ENCODE measurements at regions not wholly inside any gene's neighbourhood (a gene's known extent, or its start where the extent isn't known, plus 50 kb on each side); places are given as distances from the start of the nearest gene placed in this dataset.
"Not testable (repeated sequence)": the region's sequence is repeated elsewhere in the genome, so short reads cannot be mapped to it uniquely, and the experiment has no call there.

DNA sequence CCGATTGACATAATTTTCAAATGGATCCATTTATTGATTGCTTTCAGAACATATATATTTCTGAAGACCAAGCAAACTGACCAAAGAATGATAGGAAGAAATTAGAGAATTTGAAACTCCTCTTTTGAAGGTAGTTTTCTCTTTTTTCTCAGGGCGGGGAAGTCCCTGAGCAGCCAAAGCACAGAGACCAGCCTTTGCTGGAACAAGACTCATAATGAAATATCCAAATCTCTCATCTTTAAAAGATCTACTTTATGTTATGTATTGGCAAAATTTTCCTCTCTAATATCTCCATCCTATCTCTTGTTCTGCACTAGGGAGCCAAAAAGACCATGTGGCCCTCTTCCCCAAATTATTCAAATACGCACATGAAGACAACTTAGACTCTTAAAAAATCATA lies 379.0 kb upstream of the TCF4 start:
- no peak for DNase-seq (ENCODE audit: low spot score)

GRCh38 chr18:55964171-55964570 lies 376.2 kb upstream of the TCF4 start:
- no peak for DNase-seq (ENCODE audit: low spot score)

GRCh38 chr18:55953326-55953725 lies 365.3 kb upstream of the TCF4 start:
- no peak for DNase-seq (ENCODE audit: low spot score)

DNA sequence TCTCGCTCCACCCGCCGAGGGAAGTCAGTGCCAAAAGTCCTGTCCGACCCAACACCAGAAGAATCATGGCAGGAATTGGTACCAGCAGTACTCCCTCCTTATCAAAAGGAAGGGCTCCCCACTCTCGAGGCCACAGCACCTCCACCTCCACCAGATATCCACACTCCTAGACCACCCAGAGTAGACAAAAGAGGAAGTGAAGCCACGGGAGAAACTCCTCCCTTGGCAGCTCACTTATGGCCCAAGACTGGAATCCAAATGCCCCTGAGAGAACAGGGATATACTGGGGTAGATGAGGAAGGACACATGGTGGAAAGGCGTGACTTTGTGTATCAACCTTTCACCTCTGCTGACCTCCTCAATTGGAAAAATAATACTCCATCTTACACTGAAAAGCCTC lies 363.7 kb upstream of the TCF4 start:
- DNase-seq (ENCODE audit: low spot score) = not testable (repeated sequence)

DNA sequence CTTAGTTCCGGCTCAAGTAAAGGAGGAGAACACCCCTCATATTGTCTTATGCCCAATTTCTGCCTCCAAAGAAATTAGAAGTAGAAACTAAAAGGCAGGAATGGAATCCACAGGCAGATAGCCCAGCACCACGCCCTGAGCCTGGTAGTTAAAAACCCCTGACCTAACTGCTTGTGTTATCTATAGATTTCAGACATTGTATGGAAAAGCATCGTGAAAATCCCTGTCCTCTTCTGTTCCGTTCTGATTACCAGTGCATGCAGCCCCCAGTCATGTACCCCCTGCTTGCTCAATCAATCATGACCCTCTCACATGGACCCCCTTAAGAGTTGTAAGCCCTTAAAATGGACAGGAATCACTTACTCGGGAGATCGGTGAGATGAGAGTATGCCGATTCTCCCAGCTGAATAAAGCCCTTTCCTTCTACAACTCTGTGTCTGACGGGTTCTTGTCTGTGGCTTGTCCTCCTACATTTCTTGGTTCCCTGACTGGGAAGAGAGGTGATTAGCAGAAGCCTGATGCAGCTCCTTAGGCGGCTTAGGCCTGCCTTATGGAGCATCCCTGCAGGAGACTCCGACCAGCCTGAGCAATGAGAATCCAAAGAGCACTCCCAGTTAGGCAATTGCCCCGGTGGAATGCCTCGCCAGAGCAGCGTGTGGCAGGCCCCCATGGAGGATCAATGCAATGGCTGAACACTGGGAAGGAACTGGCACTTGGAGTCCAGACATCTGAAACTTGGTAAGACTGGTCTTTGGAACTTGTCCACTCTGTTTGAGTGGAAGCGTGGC lies 362.6 kb upstream of the TCF4 start:
- DNase-seq (ENCODE audit: low spot score) = no peak

GRCh38 chr18:55934821-55935220 lies 346.8 kb upstream of the TCF4 start:
- no peak for DNase-seq (ENCODE audit: low spot score)

DNA sequence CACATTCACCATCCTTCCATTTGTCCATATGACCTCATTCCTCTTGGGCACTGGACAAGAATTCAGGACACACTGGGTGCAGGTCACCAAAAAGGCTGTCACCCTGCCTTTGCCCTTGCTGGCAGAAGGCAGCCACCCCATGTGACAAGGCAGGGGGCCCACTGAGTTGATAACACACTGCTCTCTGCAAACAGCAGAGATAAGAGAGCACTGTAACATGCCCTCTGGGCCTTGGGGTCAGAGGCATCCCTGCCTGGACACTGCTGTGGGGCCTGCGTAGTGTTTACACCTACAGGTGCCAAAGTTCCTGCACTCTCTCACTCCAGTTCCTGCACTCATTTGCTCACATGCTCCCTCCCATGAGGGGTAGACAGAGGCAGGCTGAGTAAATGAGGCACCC lies 344.7 kb upstream of the TCF4 start:
- DNase-seq (ENCODE audit: low spot score) = no peak

- DNase-seq (ENCODE audit: low spot score) = peak; percentile 39
Observed at GRCh38 chr18:55927831-55928230, 339.8 kb upstream of the TCF4 start.

DNA sequence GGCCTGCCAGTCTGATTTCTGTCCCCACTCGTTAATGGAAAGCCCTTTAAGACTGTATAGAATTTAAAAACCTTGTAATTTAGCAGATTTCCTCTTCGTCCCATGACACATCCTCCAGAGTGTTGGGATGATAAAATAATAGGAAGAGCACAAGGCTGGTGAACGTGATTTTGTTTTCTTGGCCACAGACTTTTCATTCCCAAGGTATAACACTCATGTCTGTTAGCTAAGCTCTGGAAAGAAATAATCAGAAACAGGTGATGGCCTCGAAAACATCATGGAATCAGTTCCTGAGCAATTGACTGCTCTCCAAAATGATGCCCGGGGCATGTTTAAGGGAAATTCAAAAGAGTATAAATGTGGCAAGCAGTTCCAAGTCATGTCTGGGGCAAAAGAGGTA lies 337.8 kb upstream of the TCF4 start:
- no peak for DNase-seq (ENCODE audit: low spot score)

DNA sequence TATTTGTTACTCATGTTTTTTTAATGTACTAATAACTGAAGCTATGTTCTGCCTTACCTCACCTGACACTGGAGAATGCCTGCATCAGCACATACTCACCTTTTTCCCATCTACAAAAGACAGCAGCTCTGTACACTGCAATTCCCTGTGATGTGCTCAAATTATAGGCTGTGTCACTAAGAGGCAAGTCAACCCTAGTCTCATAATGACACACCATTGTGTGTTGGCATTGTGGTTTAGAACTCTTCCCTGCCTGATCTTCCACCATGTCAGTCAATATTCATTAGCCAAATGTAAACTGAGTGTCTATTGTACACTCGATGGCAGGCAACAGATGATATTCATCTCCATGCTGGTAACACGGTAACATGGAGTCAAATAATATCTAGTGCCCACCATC lies 332.1 kb upstream of the TCF4 start:
- DNase-seq (ENCODE audit: low spot score) = peak; percentile 54

DNA sequence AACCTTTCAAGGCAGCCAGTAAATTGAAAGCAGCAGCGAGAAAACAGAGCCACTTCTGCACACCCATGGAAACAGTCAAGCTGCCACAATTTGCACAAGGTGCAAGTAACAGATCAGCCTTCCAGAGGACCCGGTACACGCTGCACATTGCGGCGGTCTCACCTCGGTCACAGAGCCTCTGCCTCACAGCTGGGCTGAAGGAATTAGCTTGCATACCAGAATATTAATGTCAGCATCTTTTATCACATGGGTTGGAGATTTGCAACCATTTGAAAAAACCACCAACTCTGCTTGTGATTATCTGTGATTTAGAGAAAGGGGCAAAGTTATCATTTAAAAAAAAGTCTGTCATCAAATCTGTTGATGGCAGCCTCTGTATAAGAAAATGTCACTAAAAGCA lies 330.5 kb upstream of the TCF4 start:
- peak; percentile 51 for DNase-seq (ENCODE audit: low spot score)

GRCh38 chr18:55912919-55913318 lies 324.9 kb upstream of the TCF4 start:
- DNase-seq (ENCODE audit: low spot score) = no peak

GRCh38 chr18:55912071-55912470 lies 324.1 kb upstream of the TCF4 start:
- no peak for DNase-seq (ENCODE audit: low spot score)

- no peak for DNase-seq (ENCODE audit: low spot score)
Observed at GRCh38 chr18:55910296-55910695, 322.3 kb upstream of the TCF4 start.

DNA sequence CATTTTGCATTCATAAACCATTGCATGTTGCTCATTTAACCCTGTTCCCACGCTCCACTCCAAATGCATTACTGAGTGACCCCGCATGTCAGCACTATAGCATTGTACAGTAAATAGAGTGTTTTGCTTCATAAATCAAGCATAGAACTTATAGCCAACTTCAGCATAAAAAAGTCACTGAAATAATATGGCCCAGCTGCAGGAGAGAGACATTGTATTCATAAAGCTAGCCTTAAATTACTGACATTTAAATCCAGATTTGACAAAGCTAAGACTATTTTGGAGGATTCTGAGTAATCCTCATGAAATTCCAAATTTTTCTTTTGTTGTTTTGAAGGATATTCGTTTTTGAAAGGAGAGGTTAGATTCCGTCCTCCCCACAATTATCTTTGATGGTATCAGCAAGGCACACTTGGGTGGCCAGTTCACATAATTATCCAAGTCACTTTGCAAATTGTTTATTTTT lies 320.9 kb upstream of the TCF4 start:
- DNase-seq (ENCODE audit: low spot score) = no peak

DNA sequence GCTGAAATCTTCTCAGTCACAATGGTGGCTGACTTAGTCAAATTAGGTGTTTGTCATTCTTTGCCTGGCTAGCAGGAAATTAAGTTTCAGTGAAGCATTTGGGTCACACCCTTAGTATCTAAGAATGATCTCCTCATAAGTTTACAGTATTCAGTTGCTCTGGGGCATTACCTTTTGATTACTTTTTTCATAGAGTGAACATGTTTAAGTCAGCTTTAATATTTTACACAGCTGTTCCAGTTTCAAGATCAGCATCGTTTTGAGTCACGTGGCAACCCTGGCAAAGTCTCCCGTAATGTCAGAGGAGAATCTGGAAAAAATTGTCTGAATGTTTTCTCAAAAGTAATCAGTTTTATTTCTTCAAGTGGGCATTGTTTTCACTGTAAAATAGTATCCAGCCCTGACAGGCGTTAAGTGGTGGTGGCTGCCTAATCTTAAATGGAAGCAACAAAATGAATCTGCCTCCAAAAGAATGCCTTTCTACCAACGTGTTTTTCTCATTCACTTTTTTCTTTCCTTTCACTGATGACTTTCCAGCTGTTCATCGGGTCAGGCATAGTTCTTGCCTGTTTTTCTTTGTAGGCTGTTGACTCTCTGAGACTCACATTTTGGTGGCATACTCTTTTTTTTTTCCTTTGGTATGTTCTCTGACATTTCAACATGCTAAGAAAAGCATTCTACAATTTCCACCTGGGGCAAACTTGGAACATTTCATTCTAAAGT lies 319.6 kb upstream of the TCF4 start:
- DNase-seq (ENCODE audit: low spot score) = no peak

GRCh38 chr18:55906536-55906935 lies 318.5 kb upstream of the TCF4 start:
- DNase-seq (ENCODE audit: low spot score) = no peak

DNA sequence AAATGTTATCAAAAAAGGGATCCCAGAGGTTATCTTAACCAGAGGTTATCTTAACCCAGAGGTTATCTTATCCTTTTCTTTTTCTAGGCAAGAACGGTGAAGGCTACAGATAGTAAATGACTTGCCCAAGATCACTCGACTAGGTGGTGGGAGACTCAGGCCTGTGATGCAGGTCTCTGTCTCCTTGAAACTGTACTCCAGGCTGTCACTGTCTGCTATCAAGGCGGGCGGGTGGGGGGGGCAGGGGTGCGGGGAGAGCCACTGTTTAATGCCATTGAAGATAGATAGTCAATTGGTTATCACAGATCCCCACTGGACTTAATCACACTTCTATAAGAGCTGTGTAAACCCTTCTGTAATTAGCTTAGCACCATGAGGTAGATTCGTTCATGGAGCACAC lies 315.9 kb upstream of the TCF4 start:
- DNase-seq (ENCODE audit: low spot score) = no peak

GRCh38 chr18:55900380-55900779 lies 312.4 kb upstream of the TCF4 start:
- DNase-seq (ENCODE audit: low spot score) = no peak

DNA sequence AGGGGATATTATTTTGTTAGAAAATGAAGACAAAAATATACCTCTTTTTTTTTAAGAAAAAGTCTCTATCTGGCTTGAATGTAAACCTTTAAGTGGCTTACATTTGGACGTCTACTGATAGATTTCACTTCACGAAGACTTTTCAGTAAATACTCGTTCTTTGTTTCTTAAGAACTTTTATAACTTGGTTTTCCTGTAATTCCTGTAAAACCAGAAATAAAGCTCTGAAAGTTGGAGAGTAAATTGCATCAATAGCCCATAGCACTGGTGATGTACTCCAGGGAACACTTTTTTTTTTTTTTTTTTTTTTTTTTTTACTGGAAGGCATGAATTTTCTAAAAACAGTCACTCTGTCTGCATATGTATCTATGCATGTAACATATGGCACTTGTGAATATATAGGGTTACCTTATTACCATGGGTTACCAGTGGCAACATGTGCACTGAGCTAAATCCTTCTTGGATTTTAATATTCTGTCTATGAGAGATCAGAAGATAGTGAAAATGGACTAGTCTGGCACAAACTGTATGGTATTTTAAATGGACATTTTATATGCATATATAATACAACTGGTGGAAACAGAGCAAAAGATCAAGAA lies 309.2 kb upstream of the TCF4 start:
- peak; percentile 85 for DNase-seq (ENCODE audit: low spot score)

GRCh38 chr18:55893948-55894347 lies 306.0 kb upstream of the TCF4 start:
- DNase-seq (ENCODE audit: low spot score) = no peak

DNA sequence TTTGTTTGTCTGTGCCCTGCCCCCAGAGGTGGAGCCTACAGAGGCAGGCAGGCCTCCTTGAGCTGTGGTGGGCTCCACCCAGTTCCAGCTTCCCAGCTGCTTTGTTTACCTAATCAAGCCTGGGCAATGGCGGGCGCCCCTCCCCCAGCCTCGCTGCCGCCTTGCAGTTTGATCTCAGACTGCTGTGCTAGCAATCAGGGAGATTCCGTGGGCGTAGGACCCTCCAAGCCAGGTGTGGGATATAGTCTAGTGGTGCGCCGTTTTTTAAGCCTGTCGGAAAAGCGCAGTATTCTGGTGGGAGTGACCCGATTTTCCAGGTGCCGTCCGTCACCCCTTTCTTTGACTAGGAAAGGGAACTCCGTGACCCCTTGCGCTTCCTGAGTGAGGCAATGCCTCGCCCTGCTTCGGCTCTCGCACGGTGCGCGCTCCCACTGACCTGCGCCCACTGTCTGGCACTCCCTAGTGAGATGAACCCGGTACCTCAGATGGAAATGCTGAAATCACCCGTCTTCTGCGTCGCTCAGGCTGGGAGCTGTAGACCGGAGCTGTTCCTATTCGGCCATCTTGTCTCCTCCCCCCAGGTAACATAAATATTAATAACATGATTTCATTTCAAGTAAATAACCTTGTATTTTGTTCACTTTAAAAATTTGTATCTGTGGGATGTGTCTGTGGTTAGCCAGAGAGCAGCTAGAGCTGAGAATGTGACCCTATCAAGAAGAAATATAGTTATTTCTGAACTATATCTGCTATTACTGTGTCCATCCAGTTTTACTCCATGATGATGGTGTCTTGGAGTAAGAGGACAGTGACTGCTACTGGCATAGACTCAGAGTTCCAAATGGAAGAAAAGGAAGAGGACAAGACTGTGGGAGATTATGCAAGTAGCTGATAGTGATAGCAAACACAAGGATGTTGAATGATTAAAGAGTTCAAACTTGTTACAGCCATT lies 305.1 kb upstream of the TCF4 start:
- not testable (repeated sequence) for DNase-seq (ENCODE audit: low spot score)

All from umbilical cord (tissue), 1 donor.